H1 (cell line): ENCODE measurements at regions not wholly inside any gene's neighbourhood (a gene's known extent, or its start where the extent isn't known, plus 50 kb on each side); places are given as distances from the start of the nearest gene placed in this dataset.

Experiments used
- CTCF ChIA-PET: fragments of 300-600 bp; sonication (Branson Sonifier 250); formaldehyde crosslinking; loops from one replicate; lab custom pipeline; 2021; ENCODE audit not compliant: partially characterized antibody; lab: Charles Lee
- POLR2A ChIA-PET: fragments of 300-600 bp; sonication (Branson Sonifier 250); formaldehyde crosslinking; loops from one replicate; lab custom pipeline; 2021; ENCODE audit warnings: inconsistent platforms; ENCODE audit not compliant: partially characterized antibody; lab: Charles Lee
- DNase-seq, 2 experiments: peaks; one replicate each; pipeline versions ENCODE4 v3.0.0 to v3.0.0-alpha.2; 2010 to 2022; ENCODE audit warnings: low spot score in 2 of 2, low read depth in 1 of 2, mixed read lengths in 1 of 2
- FAIRE-seq: peaks from 2 replicates; lab custom pipeline; 2011; peaks lifted over from hg19 to GRCh38; lab: Jason Lieb, UNC
- H2AFZ ChIP-seq: 2 replicates; pipeline ENCODE4 v1.8.1; 2012; ENCODE audit warnings: low read length, inconsistent platforms
- H2AK5ac ChIP-seq: 2 replicates; pipeline ENCODE4 v1.6.1; 2013; ENCODE audit warnings: low read depth, low read length
- H2BK120ac ChIP-seq: replicated peaks from 2 replicates; pipeline ENCODE3; 2013; ENCODE audit warnings: low read depth, low read length, inconsistent platforms
- H2BK12ac ChIP-seq: 2 replicates; pipeline ENCODE4 v1.6.1; 2013; ENCODE audit warnings: low read depth, low read length
- H2BK15ac ChIP-seq: 2 replicates; pipeline ENCODE4 v1.6.1; 2013; ENCODE audit warnings: low read length
- H2BK20ac ChIP-seq: 2 replicates; pipeline ENCODE4 v1.6.1; 2013; ENCODE audit warnings: low read length
- H2BK5ac ChIP-seq: 2 replicates; pipeline ENCODE4 v1.6.1; 2013; ENCODE audit warnings: low read depth, low read length
- H3K14ac ChIP-seq: 2 replicates; pipeline ENCODE4 v1.6.1; 2013; ENCODE audit warnings: inconsistent platforms; ENCODE audit not compliant: insufficient read length
- H3K18ac ChIP-seq: 2 replicates; pipeline ENCODE4 v1.6.1; 2013; ENCODE audit warnings: low read length; ENCODE audit errors: extremely low read depth
- H3K23ac ChIP-seq: 2 replicates; pipeline ENCODE4 v1.6.1; 2013; ENCODE audit warnings: inconsistent platforms; ENCODE audit not compliant: insufficient read length
- H3K23me2 ChIP-seq: 2 replicates; pipeline ENCODE4 v1.6.1; 2013; ENCODE audit warnings: low read depth, low read length
- H3K27ac ChIP-seq: 2 replicates; pipeline ENCODE4 v1.6.1; 2011; ENCODE audit warnings: low read depth, low read length, inconsistent platforms
- H3K27me3 ChIP-seq, 4 experiments: replicated peaks in 1 of 4; 1 replicate in 1 of 4; 2 replicates in 3 of 4; pipeline versions ENCODE4 v1.6.1 to v1.8.1; 2011 to 2013; ENCODE audit warnings: low read length in 3 of 4, mild to moderate bottlenecking in 3 of 4, inconsistent platforms in 2 of 4, mixed read lengths in 2 of 4, moderate library complexity in 1 of 4; ENCODE audit not compliant: control insufficient read depth in 3 of 4, insufficient read depth in 3 of 4; ENCODE audit errors: extremely low read depth in 1 of 4
- H3K36me3 ChIP-seq, 4 experiments: 2 replicates each; pipeline versions ENCODE4 v1.6.1 to v1.8.1; 2011 to 2013; ENCODE audit warnings: mild to moderate bottlenecking in 4 of 4, low read length in 3 of 4, moderate library complexity in 2 of 4, control low read depth in 1 of 4, inconsistent platforms in 1 of 4; ENCODE audit not compliant: insufficient read depth in 4 of 4, control insufficient read depth in 2 of 4
- H3K4ac ChIP-seq: replicated peaks from 2 replicates; pipeline ENCODE3; 2013; ENCODE audit warnings: low read length, low read depth, mixed read lengths, inconsistent platforms; ENCODE audit not compliant: insufficient read length
- H3K4me1 ChIP-seq, 4 experiments: replicated peaks in 1 of 4; 1 replicate in 1 of 4; 2 replicates in 3 of 4; pipeline versions ENCODE4 v1.6.1 to v1.8.1; 2011 to 2013; ENCODE audit warnings: low read length in 3 of 4, inconsistent platforms in 2 of 4, mixed read lengths in 1 of 4; ENCODE audit not compliant: insufficient read depth in 4 of 4, control insufficient read depth in 3 of 4
- H3K4me2 ChIP-seq, 2 experiments: 2 replicates each; pipeline versions ENCODE4 v1.6.1 to v1.8.1; 2011 to 2013; ENCODE audit warnings: low read depth in 2 of 2, low read length in 2 of 2, control low read depth in 1 of 2, inconsistent platforms in 1 of 2, mild to moderate bottlenecking in 1 of 2; ENCODE audit not compliant: insufficient read depth in 1 of 2
- H3K4me3 ChIP-seq, 4 experiments: fragments of 200-600, 300-600 bp in 1 of 4; sonication (generic), shearing (Covaris generic), sonication (Bioruptor Twin) in 1 of 4; 2 replicates each; pipeline versions ENCODE4 v1.5.1 to v1.8.1; 2011 to 2016; ENCODE audit warnings: low read length in 4 of 4, low read depth in 3 of 4, control low read depth in 2 of 4, inconsistent platforms in 2 of 4, mild to moderate bottlenecking in 2 of 4, mixed read lengths in 1 of 4, moderate library complexity in 1 of 4; ENCODE audit not compliant: insufficient read depth in 2 of 4; ENCODE audit errors: extremely low read depth in 1 of 4
- H3K56ac ChIP-seq: replicated peaks from 2 replicates; pipeline ENCODE3; 2013; ENCODE audit warnings: low read depth, mild to moderate bottlenecking, mixed read lengths, low read length, inconsistent platforms; ENCODE audit not compliant: insufficient read length
- H3K79me1 ChIP-seq: 2 replicates; pipeline ENCODE4 v1.6.1; 2013; ENCODE audit warnings: low read depth, low read length, control low read depth
- H3K79me2 ChIP-seq, 2 experiments: 2 replicates each; pipeline versions ENCODE4 v1.6.1 to v1.8.1; 2012 to 2013; ENCODE audit warnings: low read length in 2 of 2, mild to moderate bottlenecking in 2 of 2, inconsistent platforms in 1 of 2; ENCODE audit not compliant: insufficient read depth in 2 of 2, control insufficient read depth in 1 of 2
- H3K9ac ChIP-seq, 4 experiments: replicated peaks in 1 of 4; 1 replicate in 1 of 4; 2 replicates in 3 of 4; pipeline versions ENCODE4 v1.6.1 to v1.8.1; 2011 to 2013; ENCODE audit warnings: low read depth in 3 of 4, low read length in 3 of 4, control low read depth in 2 of 4, mild to moderate bottlenecking in 2 of 4, moderate library complexity in 2 of 4, inconsistent platforms in 1 of 4; ENCODE audit errors: extremely low read depth in 1 of 4
- H3K9me3 ChIP-seq, 2 experiments: 2 replicates each; pipeline versions ENCODE4 v1.6.1 to v1.8.1; 2012 to 2013; ENCODE audit warnings: mild to moderate bottlenecking in 2 of 2, moderate library complexity in 2 of 2, control low read depth in 1 of 2, inconsistent platforms in 1 of 2, low read depth in 1 of 2, low read length in 1 of 2, mixed read lengths in 1 of 2; ENCODE audit not compliant: insufficient read depth in 2 of 2
- H4K20me1 ChIP-seq, 2 experiments: replicated peaks in 1 of 2; 2 replicates each; pipeline versions ENCODE3 to v1.8.1; 2011 to 2013; ENCODE audit warnings: inconsistent platforms in 2 of 2, low read length in 2 of 2, mild to moderate bottlenecking in 1 of 2; ENCODE audit not compliant: insufficient read depth in 2 of 2, control insufficient read depth in 1 of 2
- H4K5ac ChIP-seq: 2 replicates; pipeline ENCODE4 v1.6.1; 2013; ENCODE audit warnings: low read length, low read depth, mixed read lengths, inconsistent platforms; ENCODE audit not compliant: insufficient read length
- H4K8ac ChIP-seq: 2 replicates; pipeline ENCODE4 v1.8.0; 2013; ENCODE audit warnings: mild to moderate bottlenecking, moderate library complexity, low read length, inconsistent platforms; ENCODE audit not compliant: insufficient read depth; ENCODE audit errors: extremely low read depth
- H4K91ac ChIP-seq: replicated peaks from 2 replicates; pipeline ENCODE3; 2013; ENCODE audit warnings: low read length, mixed read lengths, inconsistent platforms; ENCODE audit not compliant: insufficient read length
- CTBP2 ChIP-seq: IDR thresholded peaks from 2 replicates; pipeline ENCODE4 v1.7.0; 2011; ENCODE audit warnings: borderline replicate concordance, mild to moderate bottlenecking, moderate library complexity, mixed read lengths, low read length; ENCODE audit not compliant: insufficient read depth, insufficient read length
- GABPA ChIP-seq: IDR thresholded peaks from 2 replicates; pipeline ENCODE4 v1.6.1; 2011; ENCODE audit warnings: mild to moderate bottlenecking, low read length, moderate library complexity, borderline replicate concordance; ENCODE audit not compliant: insufficient read depth
- HDAC2 ChIP-seq, 2 experiments: fragments of 300-600 bp in 1 of 2; sonication (generic) in 1 of 2; IDR thresholded peaks; 2 replicates each; pipeline ENCODE4 v1.6.1; 2011 to 2012; ENCODE audit warnings: low read depth in 2 of 2, low read length in 2 of 2, mild to moderate bottlenecking in 2 of 2, moderate library complexity in 2 of 2, borderline replicate concordance in 1 of 2, inconsistent platforms in 1 of 2
- JUND ChIP-seq: IDR thresholded peaks from 2 replicates; pipeline ENCODE4 v1.6.1; 2011; ENCODE audit warnings: mild to moderate bottlenecking, improper control_type of control experiment, low read length
- KDM1A ChIP-seq: fragments of 200-600, 300-600 bp; sonication (generic); IDR thresholded peaks from 2 replicates; pipeline ENCODE4 v1.7.1; 2016; ENCODE audit warnings: mild to moderate bottlenecking, low read length, borderline replicate concordance
- POU5F1 ChIP-seq: IDR thresholded peaks from 2 replicates; pipeline ENCODE4 v1.6.1; 2011; ENCODE audit warnings: low read depth, mild to moderate bottlenecking, low read length, moderate library complexity
- RXRA ChIP-seq: IDR thresholded peaks from 2 replicates; pipeline ENCODE4 v1.6.1; 2011; ENCODE audit warnings: low read depth, mild to moderate bottlenecking, low read length, moderate library complexity; ENCODE audit not compliant: insufficient read depth
- SIN3A ChIP-seq, 2 experiments: IDR thresholded peaks in 1 of 2; conservative IDR thresholded peaks in 1 of 2; 2 replicates each; pipeline ENCODE4 v1.6.1; 2011 to 2012; ENCODE audit warnings: low read length in 2 of 2, improper control_type of control experiment in 1 of 2, low read depth in 1 of 2, mild to moderate bottlenecking in 1 of 2
- SIRT6 ChIP-seq: IDR thresholded peaks from one replicate; pipeline ENCODE4 v1.7.1; 2012; ENCODE audit warnings: low read length, inconsistent platforms
- SIX5 ChIP-seq: IDR thresholded peaks from 2 replicates; pipeline ENCODE4 v1.6.1; 2011; ENCODE audit warnings: mild to moderate bottlenecking, low read depth, low read length
- SP4 ChIP-seq: IDR thresholded peaks from 2 replicates; pipeline ENCODE4 v1.6.1; 2012; ENCODE audit warnings: low read length, inconsistent platforms
- SRF ChIP-seq: IDR thresholded peaks from 2 replicates; pipeline ENCODE4 v1.6.1; 2011; ENCODE audit warnings: mild to moderate bottlenecking, low read depth, low read length, moderate library complexity
- TAF1 ChIP-seq: IDR thresholded peaks from 2 replicates; pipeline ENCODE4 v1.6.1; 2011; ENCODE audit warnings: mild to moderate bottlenecking, low read depth, low read length
- TCF12 ChIP-seq: IDR thresholded peaks from 2 replicates; pipeline ENCODE4 v1.6.1; 2011; ENCODE audit warnings: low read depth, mild to moderate bottlenecking, low read length
- WGBS, 2 experiments: shearing (Covaris generic) in 1 of 2; methylation state at CpG; one replicate each; pipeline versions ENCODE4 v1.1.6 to v1.1.7; 2013 to 2015; ENCODE audit warnings: low lambda C conversion rate in 2 of 2, mixed read lengths in 2 of 2, inconsistent platforms in 1 of 2, low coverage in 1 of 2, missing lambda C conversion rate in 1 of 2; ENCODE audit not compliant: insufficient replicate concordance in 2 of 2, insufficient coverage in 1 of 2, insufficient read length in 1 of 2; ENCODE audit errors: extremely low coverage in 1 of 2, missing lambda C conversion rate in 1 of 2; 5-methylcytosine and 5-hydroxymethylcytosine counted together

DNA sequence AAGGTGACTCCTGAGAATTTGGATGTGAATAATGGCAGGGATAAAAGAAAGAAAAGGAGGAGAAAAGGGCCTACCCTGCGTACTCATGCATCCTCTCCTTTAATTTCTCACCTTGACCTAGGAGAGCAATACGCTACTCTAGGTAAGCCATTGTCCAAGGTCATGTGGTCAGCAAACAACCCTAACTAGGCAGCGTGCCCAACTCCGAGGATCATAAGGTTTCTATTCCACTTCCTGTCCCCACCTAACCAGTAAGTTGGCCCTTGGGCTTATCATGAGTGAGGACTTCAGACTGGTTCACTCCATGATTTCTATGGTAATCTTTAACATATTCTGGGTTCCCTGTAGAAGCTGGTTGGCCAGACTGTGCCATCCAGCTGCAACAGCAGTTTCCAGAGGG lies 315.1 kb upstream of the CCL2 start:
- no peak overlapping the region for H3K14ac ChIP-seq
- no peaks in the 10 kb centered on the region for H3K79me2 ChIP-seq
- H3K27ac ChIP-seq = no peak overlapping the region
- H2AFZ ChIP-seq = no peak overlapping the region
- no peak overlapping the region for H3K23ac ChIP-seq
- DNase-seq (no peak), FAIRE-seq (no peak)
- H2BK20ac ChIP-seq = no peak overlapping the region
- no peaks in the 10 kb centered on the region; a peak in 1 of 7 replicates for H3K27me3 ChIP-seq
- no peaks in the 10 kb centered on the region for H3K79me1 ChIP-seq
- H3K18ac ChIP-seq = no peak overlapping the region
- no peak overlapping the region for H4K91ac ChIP-seq
- no peak overlapping the region for H3K9ac ChIP-seq
- no peaks in the 10 kb centered on the region for H3K4me1 ChIP-seq
- no peak overlapping the region for H2BK12ac ChIP-seq
- H2BK15ac ChIP-seq = no peak overlapping the region
- H3K56ac ChIP-seq = no peak overlapping the region
- H2AK5ac ChIP-seq = no peak overlapping the region
- no peak overlapping the region for H3K4me3 ChIP-seq
- no peak overlapping the region for H3K4me2 ChIP-seq
- no peak overlapping the region for H2BK120ac ChIP-seq
- H3K23me2 ChIP-seq = no peaks in the 10 kb centered on the region
- H3K9me3 ChIP-seq = no peaks in the 10 kb centered on the region
- POLR2A ChIA-PET = no interaction called here
- H4K20me1 ChIP-seq = no peaks in the 10 kb centered on the region
- H2BK5ac ChIP-seq = no peak overlapping the region
- H4K8ac ChIP-seq = no peak overlapping the region; the same call in 1 of the 2 replicates
- no peaks in the 10 kb centered on the region for H3K36me3 ChIP-seq
- WGBS, 2 experiments = 95% methylated on average over 4 of the region's 4 CpGs; no CpG with 5 or more reads in 1 of the 2 experiments
- CTCF ChIA-PET = interaction anchor here (0.5 to 2.4 kb wide), 9 partner anchors 9 to 218 kb away, joined by 3 to 11 read pairs (median 3); no protein-coding TSS in a partner anchor
- H3K4ac ChIP-seq = no peak overlapping the region
- TF ChIP-seq SIX5 = no peak
- TF ChIP-seq SRF = no peak
- no peak for TF ChIP-seq TAF1
- no peak for TF ChIP-seq KDM1A
- no peak for TF ChIP-seq CTBP2
- TF ChIP-seq POU5F1 = no peak
- TF ChIP-seq SIN3A (conservative IDR thresholded peaks at IDR 0.05 in 1 of 2, IDR thresholded peaks at IDR 0.05 in 1 of 2; ENCODE audit: low read depth in 1 of 2, low read length in 2 of 2) = no peak
- no peak for TF ChIP-seq TCF12
- no peak for TF ChIP-seq JUND
- TF ChIP-seq HDAC2 (IDR thresholded peaks at IDR 0.05; ENCODE audit: borderline replicate concordance in 1 of 2, low read depth in 2 of 2, low read length in 2 of 2) = no peak
- TF ChIP-seq SIRT6 = no peak
- no peak for TF ChIP-seq SP4
- no peak for TF ChIP-seq RXRA
- TF ChIP-seq GABPA = no peak
- no peak overlapping the region for H4K5ac ChIP-seq
